CD4-positive, alpha-beta T cell treated with Interleukin-4 for 4 hours (primary cell): ENCODE measurements at regions not wholly inside any gene's neighbourhood (a gene's known extent, or its start where the extent isn't known, plus 50 kb on each side); places are given as distances from the start of the nearest gene placed in this dataset.
A peak's percentile ranks its signal among the peaks of the same experiment; 100 is the strongest.

Experiments used
- DNase-seq: peaks from one replicate; pipeline ENCODE4 v3.0.0-alpha.2; 2020

DNA sequence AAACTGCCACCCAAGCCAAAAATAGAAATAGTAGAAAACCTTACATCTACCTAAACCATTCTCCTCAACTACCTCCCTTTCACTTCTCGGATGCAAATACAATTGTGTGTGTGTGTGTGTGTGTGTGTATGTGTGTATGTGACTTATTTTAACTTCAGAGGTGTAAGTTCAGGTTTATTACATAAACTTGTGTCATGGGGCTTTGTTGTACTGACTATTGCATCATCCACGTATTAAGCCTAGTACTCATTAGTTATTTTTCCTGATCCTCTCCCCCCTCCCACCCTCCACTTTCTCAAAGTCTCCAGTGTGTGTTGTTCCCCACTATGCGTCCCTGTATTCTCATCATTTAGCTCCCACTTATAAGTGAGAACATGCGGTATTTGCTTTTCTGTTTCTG is 592.5 kb upstream of the ATP2B1 start:
- DNase-seq, result no peak

DNA sequence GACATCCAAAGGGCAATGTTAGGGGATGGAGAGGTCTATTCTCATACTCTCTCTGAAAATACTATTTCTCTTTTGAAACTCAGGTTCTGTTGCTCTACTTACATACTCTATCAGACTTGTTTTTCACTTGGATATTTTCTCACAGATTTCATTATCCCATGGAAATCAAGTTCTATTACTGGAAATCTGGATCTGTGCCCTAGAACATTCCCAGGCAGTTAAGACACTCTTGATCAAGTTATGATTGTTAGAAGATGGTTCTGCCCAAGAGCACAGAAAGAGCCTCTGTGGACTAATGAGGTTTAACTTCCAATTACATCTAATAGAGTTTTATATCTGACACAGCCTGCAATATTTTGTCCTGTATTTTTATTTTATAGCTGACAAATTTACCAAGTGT is 591.0 kb upstream of the ATP2B1 start:
- DNase-seq, result no peak

DNA sequence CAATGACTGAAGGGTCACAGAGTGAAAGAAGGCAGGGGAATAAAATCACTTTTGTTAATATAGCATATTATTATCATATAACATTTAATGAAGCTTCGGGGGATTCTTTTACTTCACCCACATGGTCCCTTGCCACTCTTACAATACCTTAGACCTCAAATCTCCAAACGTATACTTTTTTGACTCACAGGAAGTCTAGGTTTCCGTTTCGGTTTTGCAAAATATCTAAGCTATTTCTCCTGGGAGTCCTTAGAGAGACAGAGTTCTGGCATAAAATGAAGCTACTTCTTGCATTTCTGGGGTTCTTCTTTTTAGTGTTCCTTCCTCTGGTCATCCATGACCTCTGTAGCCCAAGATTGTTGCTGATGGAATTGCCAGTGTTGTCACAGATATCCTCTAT is 590.5 kb upstream of the ATP2B1 start:
- DNase-seq, result peak; percentile 39

DNA sequence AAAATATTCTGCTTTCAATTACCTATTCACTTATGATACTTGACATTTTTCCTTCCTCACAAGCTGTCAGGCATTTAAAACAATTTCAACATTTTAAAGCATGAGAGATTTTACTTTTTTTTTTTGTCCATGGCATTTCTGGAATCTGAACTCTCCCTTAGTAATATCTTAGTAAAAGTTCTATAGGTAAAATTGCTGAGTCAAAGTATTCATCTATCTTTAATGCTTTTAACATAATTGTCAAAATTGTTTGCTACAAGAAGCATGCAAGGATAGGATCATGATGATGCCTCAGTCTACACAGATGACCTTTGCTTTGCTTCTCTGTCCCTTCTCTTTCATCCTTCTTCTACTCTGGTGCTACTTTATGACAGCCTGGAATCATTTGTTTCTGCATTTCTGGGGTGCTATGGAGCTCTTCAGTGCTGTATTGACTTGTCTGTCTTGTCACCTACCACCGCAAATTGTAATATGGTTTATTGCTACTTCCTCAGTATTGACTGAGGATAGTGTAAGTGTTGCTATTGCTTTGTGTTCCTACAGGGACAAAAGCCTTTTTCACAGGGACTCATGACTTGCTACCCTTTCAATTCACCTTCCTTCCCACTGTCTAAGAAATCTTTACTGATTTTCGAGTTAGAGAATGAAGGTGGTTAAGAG is 589.8 kb upstream of the ATP2B1 start:
- DNase-seq, result no peak

DNA sequence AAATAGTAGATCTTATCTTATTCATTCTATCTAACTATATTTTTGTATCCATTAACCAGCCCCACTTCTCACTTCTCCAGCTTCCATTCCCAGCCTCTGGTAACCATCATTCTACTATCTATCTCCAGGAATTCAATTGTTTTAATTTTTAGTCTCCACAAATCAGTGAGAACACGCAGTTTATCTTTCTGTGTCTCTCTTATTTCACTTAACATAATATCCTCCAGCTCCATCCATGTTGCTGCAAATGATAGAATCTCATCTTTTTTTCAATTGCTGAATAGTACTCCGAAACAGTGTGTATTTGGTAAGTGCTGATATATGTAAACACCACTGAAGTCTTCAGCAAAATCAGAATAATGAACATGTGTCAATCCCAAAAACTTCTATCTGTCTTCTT is 587.2 kb upstream of the ATP2B1 start:
- no peak for DNase-seq

DNA sequence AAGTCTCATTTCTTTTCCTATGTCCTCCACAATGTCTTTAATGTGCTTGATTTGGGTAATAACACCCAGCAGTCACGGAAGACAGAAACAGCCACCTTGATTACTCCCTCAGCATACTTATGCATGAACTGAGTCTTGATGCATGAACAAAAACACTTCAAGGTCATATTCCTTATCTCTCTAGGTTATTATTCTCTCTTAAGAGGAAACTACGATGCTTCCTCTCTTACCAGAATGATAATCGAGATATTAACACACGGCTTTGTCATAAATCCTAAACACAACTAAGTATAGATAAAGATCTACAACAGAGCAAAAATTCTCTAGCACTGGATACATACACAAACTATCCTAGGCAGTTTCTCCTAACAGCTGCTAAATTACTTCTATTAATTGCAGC is 583.5 kb upstream of the ATP2B1 start:
- DNase-seq, result no peak

DNA sequence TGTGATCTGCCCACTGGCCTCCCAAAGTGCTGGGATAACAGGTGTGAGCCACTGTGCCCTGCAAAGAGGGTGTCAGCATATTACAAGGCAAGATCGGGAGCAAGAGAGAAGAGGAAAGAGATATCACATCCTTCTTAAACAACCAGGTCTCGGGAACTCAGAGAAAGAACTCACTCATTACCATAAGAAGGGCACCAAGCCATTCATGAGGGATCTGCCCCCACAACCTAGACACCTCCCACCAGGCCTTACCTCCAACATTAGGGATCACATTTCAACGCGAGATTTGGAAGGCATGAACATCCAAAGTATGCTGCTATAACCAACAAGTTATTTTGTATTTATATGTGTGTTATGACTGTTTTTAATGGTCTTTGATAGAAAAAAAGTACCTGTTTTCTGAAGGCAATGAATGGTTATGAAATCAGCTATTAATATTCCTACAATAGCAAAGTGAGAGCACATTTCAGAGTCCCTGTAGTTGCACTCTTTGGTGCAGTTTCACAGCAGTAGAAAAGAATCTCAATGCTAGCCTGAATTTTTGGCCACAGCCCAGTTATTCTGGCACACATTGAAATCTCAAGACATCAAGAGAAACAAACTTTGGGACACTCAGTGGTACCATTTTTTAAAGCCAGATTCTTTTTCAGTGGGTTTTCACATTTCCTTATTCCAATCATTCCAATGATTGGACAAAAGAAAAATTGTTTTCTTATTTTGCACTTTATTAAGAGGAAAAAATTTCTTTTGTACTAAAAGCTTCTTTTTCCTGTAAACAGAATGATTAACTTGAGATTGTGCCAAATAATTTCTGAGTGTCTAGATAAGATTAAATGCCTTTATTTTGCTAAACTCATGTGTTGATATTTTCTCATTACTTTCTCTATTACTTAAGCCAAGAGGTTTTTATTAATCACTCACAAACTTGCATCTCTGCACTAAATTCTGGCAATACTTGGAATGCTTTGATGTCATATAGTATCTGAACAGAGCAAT is 582.6 kb upstream of the ATP2B1 start:
- DNase-seq, result no peak

DNA sequence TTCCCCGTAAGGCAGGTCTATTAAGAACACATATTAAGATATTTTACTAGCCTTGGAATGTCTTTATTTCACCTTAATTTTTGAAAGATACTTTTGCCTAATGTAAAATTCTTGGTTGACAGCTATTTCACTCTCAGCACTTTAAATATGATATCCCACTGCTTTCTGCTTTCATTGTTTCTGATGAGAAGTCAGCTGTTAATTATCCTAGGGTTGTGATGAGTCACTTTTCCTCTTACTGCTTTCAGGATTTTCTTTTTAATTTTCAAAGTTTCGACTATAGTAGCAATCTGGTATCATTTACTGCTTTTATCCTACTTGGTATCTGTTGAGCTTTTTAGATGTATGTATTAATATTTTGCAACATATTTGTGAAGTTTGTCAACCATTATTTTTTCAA is 578.9 kb upstream of the ATP2B1 start:
- DNase-seq, result no peak

DNA sequence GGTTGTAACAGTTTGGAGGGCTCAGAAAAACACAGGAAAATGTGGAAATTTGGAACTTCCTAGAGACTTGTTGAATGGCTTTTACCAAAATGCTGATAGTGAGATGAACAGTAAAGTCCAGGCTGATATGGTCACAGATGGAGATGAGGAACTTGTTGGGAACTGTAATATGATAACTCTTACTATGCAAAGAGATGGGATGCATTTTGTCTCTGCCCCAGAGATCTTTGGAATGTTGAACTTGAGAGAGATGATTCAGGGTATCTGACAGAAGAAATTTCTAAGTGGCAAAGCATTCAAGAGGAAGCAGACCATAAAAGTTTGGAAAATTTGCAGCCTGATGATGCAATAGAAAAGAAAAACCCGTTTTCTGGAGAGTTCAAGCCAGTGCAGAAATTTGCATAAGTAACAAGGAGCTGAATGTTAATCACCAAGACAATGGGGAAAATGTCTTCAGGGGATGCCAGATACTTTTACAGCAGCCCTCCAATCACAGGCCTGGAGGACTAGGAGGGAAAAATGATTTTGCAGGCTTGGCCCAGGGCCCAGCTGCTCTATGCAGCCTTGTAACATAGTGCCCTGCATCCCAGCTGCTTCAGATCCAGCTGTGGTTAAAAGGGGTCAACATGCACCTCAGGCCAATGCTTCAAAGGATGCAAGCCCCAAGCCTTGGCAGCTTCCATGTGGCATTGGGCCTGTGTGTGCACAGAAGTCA is 572.7 kb upstream of the ATP2B1 start:
- no peak for DNase-seq

DNA sequence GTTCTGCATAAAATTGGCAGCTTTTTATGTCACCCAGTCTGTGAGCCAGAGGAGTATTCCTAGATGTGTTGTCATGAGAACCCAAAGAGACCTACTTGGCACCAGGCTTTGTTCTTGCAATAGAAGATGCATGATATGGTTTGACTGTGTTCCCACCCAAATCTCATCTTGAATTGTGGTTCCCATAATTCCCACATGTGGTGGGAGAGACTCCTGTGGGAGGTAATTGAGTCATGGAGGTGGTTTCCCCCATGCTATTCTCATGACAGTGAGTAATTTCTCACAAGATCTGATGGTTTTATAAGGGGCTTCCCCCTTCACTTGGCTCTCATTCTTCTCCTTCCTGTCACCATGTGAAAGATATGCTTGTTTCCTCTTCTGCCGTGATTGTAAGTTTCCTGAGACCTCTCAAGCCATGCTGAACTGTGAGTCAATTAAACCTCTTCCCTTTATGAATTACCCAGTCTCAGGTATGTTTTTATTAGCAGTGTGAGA is 572.0 kb upstream of the ATP2B1 start:
- DNase-seq, result peak; percentile 2

DNA sequence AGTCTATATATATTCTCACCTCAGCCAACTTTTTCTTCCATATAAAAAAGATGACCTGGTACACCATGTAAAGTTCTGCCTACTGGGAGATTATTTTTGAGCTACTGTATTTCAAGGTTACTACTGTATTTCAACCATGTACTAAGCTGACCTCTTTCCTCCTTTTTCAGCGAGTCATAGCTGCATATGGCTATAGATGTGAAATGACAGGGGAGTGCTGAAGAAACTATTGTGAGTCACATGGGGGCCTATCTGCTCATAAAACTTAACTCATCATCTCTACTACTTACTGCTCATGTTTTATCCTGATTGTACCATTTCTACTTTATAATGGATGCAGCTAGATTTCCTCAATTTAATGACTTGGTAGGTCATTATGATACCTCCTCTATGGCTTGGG is 571.4 kb upstream of the ATP2B1 start:
- no peak for DNase-seq

DNA sequence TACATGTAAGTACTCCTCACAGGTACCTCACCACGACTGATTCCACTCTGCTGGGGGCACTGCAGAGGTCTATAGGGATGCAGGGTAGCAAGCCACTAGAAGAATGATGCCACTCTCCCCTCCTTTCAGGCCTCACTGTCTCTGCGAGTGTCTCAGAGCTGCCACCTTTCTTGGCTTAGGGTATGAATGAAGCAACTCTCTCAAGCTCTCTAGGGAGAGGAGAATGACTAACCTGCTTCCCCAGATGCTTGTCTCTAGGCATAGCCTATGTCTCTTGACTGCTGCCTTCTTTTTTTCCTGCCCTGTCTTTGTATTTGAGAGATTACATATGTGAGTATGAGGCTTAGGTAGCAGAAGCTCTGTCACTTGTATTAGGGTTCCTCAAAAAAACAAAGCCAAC is 566.5 kb upstream of the ATP2B1 start:
- DNase-seq, result no peak

DNA sequence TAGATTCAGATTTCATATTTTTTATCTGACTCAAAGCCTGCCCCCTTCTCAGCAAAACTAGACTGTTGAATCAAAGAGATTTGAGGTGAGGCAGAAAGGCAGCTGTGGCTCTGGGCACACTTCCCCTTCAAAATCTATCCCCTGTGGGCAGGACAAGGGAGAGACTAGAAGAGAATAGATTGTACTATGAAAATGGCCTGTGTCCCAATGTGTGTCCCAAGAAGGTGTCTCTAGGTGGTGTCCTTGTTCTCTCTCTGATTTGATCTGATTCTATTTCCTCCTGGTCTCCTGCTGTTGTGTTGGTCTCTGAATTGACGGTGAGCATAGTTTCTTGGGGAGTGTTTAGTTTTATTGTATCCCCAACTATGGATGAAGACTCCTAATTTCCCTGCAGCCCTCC is 565.8 kb upstream of the ATP2B1 start:
- no peak for DNase-seq

DNA sequence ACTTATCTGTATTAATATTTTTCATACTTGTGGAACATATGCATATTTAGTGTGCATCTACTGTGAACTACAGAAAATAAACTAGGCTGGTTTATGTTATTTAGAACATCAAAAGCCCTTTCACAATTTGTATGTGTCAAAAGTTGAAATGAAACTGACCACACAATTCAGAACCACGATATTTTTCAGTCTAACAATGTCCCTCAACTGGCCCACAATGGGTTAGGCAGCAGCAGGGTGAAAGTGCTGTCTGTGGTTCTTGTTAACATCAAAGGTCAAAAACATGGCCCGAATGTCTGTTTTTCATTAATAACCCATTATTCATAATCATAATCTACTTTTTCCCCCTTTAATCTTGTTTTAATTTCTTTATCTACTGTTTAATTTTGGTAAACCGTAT is 559.9 kb upstream of the ATP2B1 start:
- DNase-seq, result no peak

DNA sequence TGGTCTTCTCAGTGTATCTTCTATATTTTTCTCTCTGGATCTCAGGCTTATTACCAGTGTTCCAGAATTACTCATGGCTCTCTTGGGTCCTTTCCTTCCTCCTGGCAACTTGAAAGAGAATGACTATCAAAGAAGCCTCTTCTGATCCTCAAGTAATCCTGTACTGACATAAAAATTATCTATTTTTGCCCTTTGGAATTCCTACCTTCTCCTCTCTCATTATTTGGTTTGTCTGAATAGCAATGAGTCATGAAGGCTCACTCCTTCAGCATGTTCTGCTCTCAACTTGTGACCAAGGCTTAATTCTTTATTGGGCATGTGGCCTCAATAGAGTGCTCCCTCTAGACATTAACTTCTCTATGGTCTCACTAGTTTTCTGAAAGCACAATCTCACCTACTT is 553.6 kb upstream of the ATP2B1 start:
- DNase-seq, result no peak

DNA sequence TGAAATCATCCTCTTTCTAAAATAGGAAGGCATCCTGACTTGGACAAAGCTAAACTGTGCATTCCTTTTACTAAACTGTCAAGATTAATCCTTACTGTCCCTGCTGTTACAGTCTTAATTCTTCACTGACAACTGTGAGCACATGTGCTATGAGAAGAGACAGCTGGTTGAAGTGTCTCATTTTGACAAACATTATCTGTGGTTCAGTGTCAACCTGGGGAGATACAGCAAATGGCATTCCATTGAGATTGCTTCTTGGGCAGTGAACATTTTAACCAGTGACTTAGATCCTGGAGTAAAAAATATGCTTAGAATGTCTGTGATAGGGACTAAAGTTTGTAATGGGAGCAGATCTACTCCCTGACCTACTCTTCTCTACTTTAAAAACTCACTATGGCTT is 552.6 kb upstream of the ATP2B1 start:
- no peak for DNase-seq

DNA sequence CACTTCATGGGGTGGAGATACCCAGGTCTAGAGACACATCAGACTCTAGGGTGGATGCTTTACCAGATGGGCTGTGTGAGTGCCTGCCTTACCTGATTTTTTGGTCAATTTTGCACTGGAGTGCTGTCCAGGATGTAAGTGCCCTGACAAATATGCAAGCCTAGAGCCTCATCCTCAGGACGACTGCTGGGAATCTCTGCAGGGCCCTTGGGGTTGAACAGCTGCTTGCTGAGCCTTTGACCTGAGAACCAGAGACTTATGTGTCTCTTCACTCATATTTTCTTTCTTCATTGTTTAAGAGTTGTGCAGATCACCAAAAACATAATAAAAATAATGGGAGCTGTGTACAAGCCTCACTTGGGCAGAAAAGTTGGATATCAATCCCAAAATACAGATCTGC is 551.5 kb upstream of the ATP2B1 start:
- DNase-seq, result no peak

DNA sequence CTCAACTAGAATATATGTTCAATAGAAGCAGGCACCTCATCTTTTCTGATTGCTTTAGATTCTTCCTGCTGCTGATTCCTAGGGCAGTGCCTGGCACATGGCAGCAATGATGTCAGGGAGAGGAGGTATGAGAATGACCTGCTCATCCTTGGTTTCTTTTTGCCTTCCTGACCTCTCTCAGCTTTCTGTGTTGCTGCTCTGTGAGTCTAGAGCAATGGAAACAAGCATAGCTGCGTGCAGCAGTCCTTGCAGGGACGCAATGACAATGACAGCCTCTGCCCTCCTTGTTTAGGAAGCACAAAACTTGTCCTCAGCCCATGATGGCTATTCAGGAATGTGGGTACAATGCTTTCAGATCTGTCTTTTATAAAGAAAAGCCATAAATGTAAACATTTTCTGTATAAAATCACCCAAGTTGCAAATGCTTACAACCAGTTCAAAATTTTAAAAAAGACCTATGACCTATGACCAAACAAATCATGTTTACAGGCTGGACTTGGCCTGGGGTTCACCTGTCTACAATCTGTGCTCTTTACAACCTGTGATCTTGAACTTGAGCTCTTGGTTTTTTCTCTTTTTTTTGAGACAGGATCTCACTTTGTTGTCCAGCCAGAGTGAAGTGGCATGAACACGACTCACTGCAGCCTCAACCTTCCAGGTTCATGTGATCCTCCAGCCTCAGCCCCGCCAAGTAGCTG is 549.4 kb upstream of the ATP2B1 start:
- no peak for DNase-seq

DNA sequence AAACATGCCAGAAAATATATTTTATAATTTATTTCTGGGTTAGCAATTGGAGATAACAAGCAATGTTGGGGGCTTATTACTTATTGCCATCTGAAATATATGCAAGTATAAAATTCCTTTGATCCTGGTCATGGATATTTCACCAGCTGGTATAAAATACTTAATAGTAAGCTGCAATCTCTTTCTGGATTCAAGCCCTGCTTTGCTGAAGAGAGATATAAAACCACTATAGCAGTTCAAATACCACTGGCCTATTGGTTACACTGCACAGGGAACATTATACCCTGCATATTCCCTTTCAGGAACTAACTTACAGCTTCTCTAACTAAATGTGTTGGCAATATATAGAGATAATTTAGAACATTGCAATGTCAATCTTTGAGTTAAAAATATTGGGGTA is 546.2 kb upstream of the ATP2B1 start:
- no peak for DNase-seq

DNA sequence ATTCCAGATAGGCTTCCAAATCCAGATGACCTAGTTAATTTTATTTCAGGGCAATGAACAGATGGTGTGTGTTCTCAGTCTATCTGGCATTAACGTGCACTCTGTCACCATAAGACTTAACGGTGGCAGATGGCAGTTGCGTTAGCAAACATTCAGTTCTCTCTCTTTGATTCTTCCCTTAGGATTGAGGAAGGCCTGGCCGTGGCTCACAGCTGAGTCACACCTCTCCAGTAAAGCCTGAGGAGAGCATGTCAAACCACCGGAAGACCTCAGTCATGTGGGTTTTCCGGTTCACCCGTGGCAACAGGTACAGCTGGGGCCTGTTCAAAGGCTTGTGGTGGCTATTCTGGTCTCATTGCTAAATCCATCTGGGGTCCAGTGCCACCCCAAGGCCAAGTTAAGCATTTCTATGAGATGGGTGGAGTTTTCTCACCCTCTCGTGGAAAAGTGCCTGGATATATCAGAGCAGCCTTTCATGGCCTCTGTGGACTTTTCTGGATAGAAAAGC is 545.1 kb upstream of the ATP2B1 start:
- DNase-seq, result peak; percentile 39

DNA sequence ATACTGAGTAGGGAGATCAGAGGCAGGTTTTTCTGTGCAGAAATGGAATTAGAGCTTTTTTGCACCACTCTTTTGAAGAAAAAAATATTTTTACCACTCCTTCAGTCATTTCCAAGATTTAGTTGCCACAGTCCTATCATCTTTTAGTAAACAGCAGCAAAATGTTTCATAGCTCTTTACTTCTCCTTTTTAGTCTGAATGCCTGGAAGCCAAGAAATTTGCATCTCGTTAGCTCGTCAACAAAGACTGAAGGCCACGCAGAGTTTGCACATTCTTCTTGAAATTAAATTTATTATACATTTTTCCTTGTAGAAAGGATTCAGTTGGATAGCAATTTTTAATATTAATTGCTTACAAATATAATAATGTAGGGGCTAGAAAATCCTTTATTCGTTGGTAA is 544.5 kb upstream of the ATP2B1 start:
- DNase-seq, result no peak

DNA sequence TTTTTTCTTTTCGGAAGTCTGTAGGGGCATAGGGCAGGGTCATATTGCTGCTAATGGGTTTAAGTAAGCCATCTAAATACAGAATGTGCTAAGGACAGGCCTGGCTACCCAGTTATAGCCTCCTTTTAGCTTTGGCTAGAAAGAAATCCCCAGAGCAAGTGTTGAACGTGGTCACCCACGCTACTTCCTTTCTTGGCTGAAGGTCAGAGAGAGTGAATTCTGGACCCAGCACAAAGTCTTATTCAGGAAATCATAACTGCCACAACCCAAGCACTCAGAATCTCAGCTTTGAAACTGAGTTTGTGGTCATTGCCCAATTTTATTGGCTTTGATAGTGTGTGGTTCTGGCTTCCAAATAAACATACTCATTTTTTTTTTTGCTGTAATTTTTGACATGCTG is 542.1 kb upstream of the ATP2B1 start:
- DNase-seq, result no peak

DNA sequence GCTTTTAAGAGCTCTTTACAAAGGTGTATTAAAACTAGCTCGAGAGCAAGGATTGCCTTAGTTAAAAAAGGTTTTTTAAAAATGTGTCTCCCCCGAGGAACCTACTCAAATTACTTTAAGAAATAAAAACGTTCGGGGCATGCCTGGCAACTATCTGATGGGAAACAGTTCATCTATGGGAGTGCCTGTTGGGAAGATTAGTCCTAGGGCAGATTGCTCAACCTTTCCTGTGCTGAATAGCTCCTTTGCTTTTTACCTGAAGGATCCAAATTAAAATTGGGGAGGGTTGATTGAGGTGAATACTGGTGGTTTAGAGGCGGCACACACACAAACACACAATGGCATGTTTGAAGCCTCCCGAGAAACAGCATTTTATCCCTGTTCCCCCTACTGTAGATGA is 541.4 kb upstream of the ATP2B1 start:
- DNase-seq, result no peak
